H1 (cell line): ENCODE measurements at regions not wholly inside any gene's neighbourhood (a gene's known extent, or its start where the extent isn't known, plus 50 kb on each side); places are given as distances from the start of the nearest gene placed in this dataset.

Experiments
- CTCF ChIA-PET: fragments of 300-600 bp; sonication (Branson Sonifier 250); formaldehyde crosslinking; loops from one replicate; lab custom pipeline; 2021; ENCODE audit not compliant: partially characterized antibody; lab: Charles Lee
- POLR2A ChIA-PET: fragments of 300-600 bp; sonication (Branson Sonifier 250); formaldehyde crosslinking; loops from one replicate; lab custom pipeline; 2021; ENCODE audit warnings: inconsistent platforms; ENCODE audit not compliant: partially characterized antibody; lab: Charles Lee
- DNase-seq, 2 experiments: peaks; one replicate each; pipeline versions ENCODE4 v3.0.0 to v3.0.0-alpha.2; 2010 to 2022; ENCODE audit warnings: low spot score in 2 of 2, low read depth in 1 of 2, mixed read lengths in 1 of 2
- FAIRE-seq: peaks from 2 replicates; lab custom pipeline; 2011; peaks lifted over from hg19 to GRCh38; lab: Jason Lieb, UNC
- H2AFZ ChIP-seq: 2 replicates; pipeline ENCODE4 v1.8.1; 2012; ENCODE audit warnings: low read length, inconsistent platforms
- H2AK5ac ChIP-seq: 2 replicates; pipeline ENCODE4 v1.6.1; 2013; ENCODE audit warnings: low read depth, low read length
- H2BK120ac ChIP-seq: replicated peaks from 2 replicates; pipeline ENCODE3; 2013; ENCODE audit warnings: low read depth, low read length, inconsistent platforms
- H2BK12ac ChIP-seq: 2 replicates; pipeline ENCODE4 v1.6.1; 2013; ENCODE audit warnings: low read depth, low read length
- H2BK15ac ChIP-seq: 2 replicates; pipeline ENCODE4 v1.6.1; 2013; ENCODE audit warnings: low read length
- H2BK20ac ChIP-seq: 2 replicates; pipeline ENCODE4 v1.6.1; 2013; ENCODE audit warnings: low read length
- H2BK5ac ChIP-seq: 2 replicates; pipeline ENCODE4 v1.6.1; 2013; ENCODE audit warnings: low read depth, low read length
- H3K14ac ChIP-seq: 2 replicates; pipeline ENCODE4 v1.6.1; 2013; ENCODE audit warnings: inconsistent platforms; ENCODE audit not compliant: insufficient read length
- H3K18ac ChIP-seq: 2 replicates; pipeline ENCODE4 v1.6.1; 2013; ENCODE audit warnings: low read length; ENCODE audit errors: extremely low read depth
- H3K23ac ChIP-seq: 2 replicates; pipeline ENCODE4 v1.6.1; 2013; ENCODE audit warnings: inconsistent platforms; ENCODE audit not compliant: insufficient read length
- H3K23me2 ChIP-seq: 2 replicates; pipeline ENCODE4 v1.6.1; 2013; ENCODE audit warnings: low read depth, low read length
- H3K27ac ChIP-seq: 2 replicates; pipeline ENCODE4 v1.6.1; 2011; ENCODE audit warnings: low read depth, low read length, inconsistent platforms
- H3K27me3 ChIP-seq, 4 experiments: replicated peaks in 1 of 4; 1 replicate in 1 of 4; 2 replicates in 3 of 4; pipeline versions ENCODE4 v1.6.1 to v1.8.1; 2011 to 2013; ENCODE audit warnings: low read length in 3 of 4, mild to moderate bottlenecking in 3 of 4, inconsistent platforms in 2 of 4, mixed read lengths in 2 of 4, moderate library complexity in 1 of 4; ENCODE audit not compliant: control insufficient read depth in 3 of 4, insufficient read depth in 3 of 4; ENCODE audit errors: extremely low read depth in 1 of 4
- H3K36me3 ChIP-seq, 4 experiments: 2 replicates each; pipeline versions ENCODE4 v1.6.1 to v1.8.1; 2011 to 2013; ENCODE audit warnings: mild to moderate bottlenecking in 4 of 4, low read length in 3 of 4, moderate library complexity in 2 of 4, control low read depth in 1 of 4, inconsistent platforms in 1 of 4; ENCODE audit not compliant: insufficient read depth in 4 of 4, control insufficient read depth in 2 of 4
- H3K4ac ChIP-seq: replicated peaks from 2 replicates; pipeline ENCODE3; 2013; ENCODE audit warnings: low read length, low read depth, mixed read lengths, inconsistent platforms; ENCODE audit not compliant: insufficient read length
- H3K4me1 ChIP-seq, 4 experiments: replicated peaks in 1 of 4; 1 replicate in 1 of 4; 2 replicates in 3 of 4; pipeline versions ENCODE4 v1.6.1 to v1.8.1; 2011 to 2013; ENCODE audit warnings: low read length in 3 of 4, inconsistent platforms in 2 of 4, mixed read lengths in 1 of 4; ENCODE audit not compliant: insufficient read depth in 4 of 4, control insufficient read depth in 3 of 4
- H3K4me2 ChIP-seq, 2 experiments: 2 replicates each; pipeline versions ENCODE4 v1.6.1 to v1.8.1; 2011 to 2013; ENCODE audit warnings: low read depth in 2 of 2, low read length in 2 of 2, control low read depth in 1 of 2, inconsistent platforms in 1 of 2, mild to moderate bottlenecking in 1 of 2; ENCODE audit not compliant: insufficient read depth in 1 of 2
- H3K4me3 ChIP-seq, 4 experiments: fragments of 200-600, 300-600 bp in 1 of 4; sonication (generic), shearing (Covaris generic), sonication (Bioruptor Twin) in 1 of 4; 2 replicates each; pipeline versions ENCODE4 v1.5.1 to v1.8.1; 2011 to 2016; ENCODE audit warnings: low read length in 4 of 4, low read depth in 3 of 4, control low read depth in 2 of 4, inconsistent platforms in 2 of 4, mild to moderate bottlenecking in 2 of 4, mixed read lengths in 1 of 4, moderate library complexity in 1 of 4; ENCODE audit not compliant: insufficient read depth in 2 of 4; ENCODE audit errors: extremely low read depth in 1 of 4
- H3K56ac ChIP-seq: replicated peaks from 2 replicates; pipeline ENCODE3; 2013; ENCODE audit warnings: low read depth, mild to moderate bottlenecking, mixed read lengths, low read length, inconsistent platforms; ENCODE audit not compliant: insufficient read length
- H3K79me1 ChIP-seq: 2 replicates; pipeline ENCODE4 v1.6.1; 2013; ENCODE audit warnings: low read depth, low read length, control low read depth
- H3K79me2 ChIP-seq, 2 experiments: 2 replicates each; pipeline versions ENCODE4 v1.6.1 to v1.8.1; 2012 to 2013; ENCODE audit warnings: low read length in 2 of 2, mild to moderate bottlenecking in 2 of 2, inconsistent platforms in 1 of 2; ENCODE audit not compliant: insufficient read depth in 2 of 2, control insufficient read depth in 1 of 2
- H3K9ac ChIP-seq, 4 experiments: replicated peaks in 1 of 4; 1 replicate in 1 of 4; 2 replicates in 3 of 4; pipeline versions ENCODE4 v1.6.1 to v1.8.1; 2011 to 2013; ENCODE audit warnings: low read depth in 3 of 4, low read length in 3 of 4, control low read depth in 2 of 4, mild to moderate bottlenecking in 2 of 4, moderate library complexity in 2 of 4, inconsistent platforms in 1 of 4; ENCODE audit errors: extremely low read depth in 1 of 4
- H3K9me3 ChIP-seq, 2 experiments: 2 replicates each; pipeline versions ENCODE4 v1.6.1 to v1.8.1; 2012 to 2013; ENCODE audit warnings: mild to moderate bottlenecking in 2 of 2, moderate library complexity in 2 of 2, control low read depth in 1 of 2, inconsistent platforms in 1 of 2, low read depth in 1 of 2, low read length in 1 of 2, mixed read lengths in 1 of 2; ENCODE audit not compliant: insufficient read depth in 2 of 2
- H4K20me1 ChIP-seq, 2 experiments: replicated peaks in 1 of 2; 2 replicates each; pipeline versions ENCODE3 to v1.8.1; 2011 to 2013; ENCODE audit warnings: inconsistent platforms in 2 of 2, low read length in 2 of 2, mild to moderate bottlenecking in 1 of 2; ENCODE audit not compliant: insufficient read depth in 2 of 2, control insufficient read depth in 1 of 2
- H4K5ac ChIP-seq: 2 replicates; pipeline ENCODE4 v1.6.1; 2013; ENCODE audit warnings: low read length, low read depth, mixed read lengths, inconsistent platforms; ENCODE audit not compliant: insufficient read length
- H4K8ac ChIP-seq: 2 replicates; pipeline ENCODE4 v1.8.0; 2013; ENCODE audit warnings: mild to moderate bottlenecking, moderate library complexity, low read length, inconsistent platforms; ENCODE audit not compliant: insufficient read depth; ENCODE audit errors: extremely low read depth
- H4K91ac ChIP-seq: replicated peaks from 2 replicates; pipeline ENCODE3; 2013; ENCODE audit warnings: low read length, mixed read lengths, inconsistent platforms; ENCODE audit not compliant: insufficient read length
- CHD2 ChIP-seq: IDR thresholded peaks from 2 replicates; pipeline ENCODE4 v1.6.1; 2012; ENCODE audit warnings: low read length, improper control_type of control experiment
- CREB1 ChIP-seq: IDR thresholded peaks from 2 replicates; pipeline ENCODE4 v1.6.1; 2012; ENCODE audit warnings: inconsistent platforms
- NRF1 ChIP-seq: IDR thresholded peaks from 2 replicates; pipeline ENCODE4 v1.6.1; 2011; ENCODE audit warnings: mild to moderate bottlenecking, low read depth, low read length, improper control_type of control experiment
- PHF8 ChIP-seq: fragments of 200-600 bp; sonication (generic); conservative IDR thresholded peaks from 2 replicates; pipeline ENCODE4 v1.7.1; 2012; ENCODE audit warnings: low read depth, mild to moderate bottlenecking, inconsistent platforms, low read length, moderate library complexity
- RNF2 ChIP-seq: fragments of 200-900, 300-1000 bp; sonication (generic); IDR thresholded peaks from 2 replicates; pipeline ENCODE4 v1.7.1; 2016; ENCODE audit warnings: borderline replicate concordance, low read depth, mild to moderate bottlenecking, antibody characterized with exemption, low read length; ENCODE audit not compliant: poor library complexity, severe bottlenecking; ENCODE audit errors: missing control alignments
- SAP30 ChIP-seq: fragments of 300-600 bp; sonication (generic); IDR thresholded peaks from 2 replicates; pipeline ENCODE4 v1.7.1; 2012; ENCODE audit warnings: low read length, moderate library complexity, mild to moderate bottlenecking, inconsistent platforms; ENCODE audit not compliant: insufficient read depth, insufficient replicate concordance
- SIRT6 ChIP-seq: IDR thresholded peaks from one replicate; pipeline ENCODE4 v1.7.1; 2012; ENCODE audit warnings: low read length, inconsistent platforms
- SIX5 ChIP-seq: IDR thresholded peaks from 2 replicates; pipeline ENCODE4 v1.6.1; 2011; ENCODE audit warnings: mild to moderate bottlenecking, low read depth, low read length
- YY1 ChIP-seq: IDR thresholded peaks from 2 replicates; pipeline ENCODE4 v1.6.1; 2011; ENCODE audit warnings: low read depth, mild to moderate bottlenecking, low read length
- WGBS, 2 experiments: shearing (Covaris generic) in 1 of 2; methylation state at CpG; one replicate each; pipeline versions ENCODE4 v1.1.6 to v1.1.7; 2013 to 2015; ENCODE audit warnings: low lambda C conversion rate in 2 of 2, mixed read lengths in 2 of 2, inconsistent platforms in 1 of 2, low coverage in 1 of 2, missing lambda C conversion rate in 1 of 2; ENCODE audit not compliant: insufficient replicate concordance in 2 of 2, insufficient coverage in 1 of 2, insufficient read length in 1 of 2; ENCODE audit errors: extremely low coverage in 1 of 2, missing lambda C conversion rate in 1 of 2; 5-methylcytosine and 5-hydroxymethylcytosine counted together
- TF ChIP-seq, protein P1 (sequence below): IDR thresholded peaks from 2 replicates; pipeline ENCODE4 v1.6.1; 2012; ENCODE audit warnings: inconsistent platforms

DNA sequence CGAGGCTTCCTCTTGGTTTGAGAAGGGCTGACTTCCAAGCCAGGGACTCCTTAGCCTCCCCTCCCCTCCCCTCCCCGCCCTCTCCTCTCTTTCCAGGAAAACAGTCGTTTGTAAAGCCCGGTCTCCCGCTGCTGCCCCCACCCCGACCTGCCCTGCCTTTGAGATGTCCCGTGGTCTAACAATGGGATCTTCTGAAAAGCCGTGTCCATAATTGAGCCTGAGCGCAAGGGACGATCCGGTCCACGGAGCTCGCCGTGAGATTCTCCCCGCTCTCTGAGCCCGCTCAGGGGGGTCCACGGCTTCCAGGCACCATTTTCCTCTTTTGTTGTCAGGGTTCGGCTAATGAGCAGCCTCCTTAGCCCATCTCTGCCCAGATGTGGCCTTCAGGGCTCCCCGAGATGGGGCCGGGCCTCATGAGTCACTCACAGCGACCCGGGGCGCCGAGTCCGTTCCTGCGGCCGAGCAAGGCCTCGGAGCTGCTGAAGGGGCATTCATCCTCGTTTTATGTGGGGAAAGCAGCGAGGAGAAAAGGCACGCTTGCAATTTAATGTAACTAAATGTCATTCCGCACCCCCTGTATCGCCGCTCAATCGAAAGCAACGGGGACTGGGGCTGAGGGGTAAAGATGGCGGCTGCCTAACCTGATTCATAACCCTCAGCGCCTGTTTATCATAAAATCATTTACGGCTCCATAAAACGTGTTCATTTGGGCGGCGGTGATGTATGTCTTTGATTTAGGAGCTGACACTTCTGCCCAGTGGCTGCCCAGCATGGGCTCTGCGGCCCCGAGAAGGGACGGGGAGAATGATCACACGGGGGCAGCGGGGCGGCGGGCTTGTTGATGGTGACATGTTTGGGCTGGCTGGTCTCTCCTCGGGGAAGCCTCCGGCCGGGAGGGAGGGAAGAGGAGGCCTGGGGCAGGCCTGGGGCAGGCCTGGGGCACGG is 232.6 kb upstream of the C1orf174 start:
- FAIRE-seq (no peak), DNase-seq (no peak)
- WGBS, 2 experiments = 91% methylated on average over 45 of the region's 53 CpGs; no CpG with 5 or more reads in 1 of the 2 experiments
- Histone ChIP-seq H4K8ac (0 out of 2 replicates have a peak overlapping the region, but pooled peaks have one; percentile 18), H2BK15ac (no peak overlapping the region), H3K14ac (no peak overlapping the region), H3K9ac (no peak overlapping the region), H2BK12ac (no peak overlapping the region), H3K56ac (no peak overlapping the region), H3K23ac (no peak overlapping the region), H3K79me2 (no peaks in the 10 kb centered on the region), H2BK120ac (no peak overlapping the region), H2BK20ac (no peak overlapping the region), H4K20me1 (no peaks in the 10 kb centered on the region), H3K23me2 (peaks cover 7% of the 10 kb centered on the region; the same call in 1 of the 2 replicates), H3K9me3 (no peaks in the 10 kb centered on the region), H3K27ac (no peak overlapping the region), H4K5ac (no peak overlapping the region), H2AK5ac (no peak overlapping the region), H3K4me2 (no peak overlapping the region), H3K36me3 (no peaks in the 10 kb centered on the region), H3K18ac (no peak overlapping the region), H4K91ac (no peak overlapping the region), H3K79me1 (no peaks in the 10 kb centered on the region), H3K4me1 (peaks cover 0 to 5% (median 2%) of the 10 kb centered on the region in 4 experiments; a peak in 2 of 7 replicates), H3K4me3 (no peak overlapping the region), H3K27me3 (no peaks in the 10 kb centered on the region), H2BK5ac (no peak overlapping the region), H2AFZ (no peak overlapping the region), H3K4ac (no peak overlapping the region)
- TF ChIP-seq PHF8 (no peak), YY1 (no peak), SIRT6 (no peak), SIX5 (no peak), SAP30 (no peak), NRF1 (no peak), CHD2 (no peak), CREB1 (no peak), RNF2 (no peak)
- TF ChIP-seq, protein P1, sequence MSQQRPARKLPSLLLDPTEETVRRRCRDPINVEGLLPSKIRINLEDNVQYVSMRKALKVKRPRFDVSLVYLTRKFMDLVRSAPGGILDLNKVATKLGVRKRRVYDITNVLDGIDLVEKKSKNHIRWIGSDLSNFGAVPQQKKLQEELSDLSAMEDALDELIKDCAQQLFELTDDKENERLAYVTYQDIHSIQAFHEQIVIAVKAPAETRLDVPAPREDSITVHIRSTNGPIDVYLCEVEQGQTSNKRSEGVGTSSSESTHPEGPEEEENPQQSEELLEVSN = no peak
- ChIA-PET CTCF (interaction anchor here (1.3 kb wide), 1 partner anchor 221 kb away, joined by 3 read pairs; no protein-coding TSS in a partner anchor), POLR2A (no interaction called here)
